ENCODE measurements at regions not wholly inside any gene's neighbourhood (a gene's known extent, or its start where the extent isn't known, plus 50 kb on each side); places are given as distances from the start of the nearest gene placed in this dataset.
"Not testable (repeated sequence)": the region's sequence is repeated elsewhere in the genome, so short reads cannot be mapped to it uniquely, and the experiment has no call there.

GRCh38 chr6:60867548-60867947 lies 1418.5 kb downstream of the KHDRBS2 start:
- intact Hi-C loops (cut with micrococcal nuclease; ENCODE audit: unreplicated experiment) = no loop called here
- CTCF ChIA-PET = no interaction called here
- TF ChIP-seq EZH2 (IDR thresholded peaks at IDR 0.05; ENCODE audit: borderline replicate concordance, low read depth, low read length, poor library complexity, severe bottlenecking) (no peak), CTCF (conservative IDR thresholded peaks at IDR 0.05; ENCODE audit: low read depth, low read length) (no peak)
- POLR2A ChIA-PET (ENCODE audit: low non-redundant PET) = no interaction called here
- Histone ChIP-seq H3K4me3 (ENCODE audit: low read depth, low read length, poor library complexity, severe bottlenecking) (no peak overlapping the region), H3K9me3 (ENCODE audit: low read depth, low read length, poor library complexity, severe bottlenecking) (peaks cover 3% of the 10 kb centered on the region), H3K27me3 (replicated peaks; ENCODE audit: insufficient read depth, low read depth, low read length, poor library complexity) (no peaks in the 10 kb centered on the region), H3K4me1 (ENCODE audit: insufficient read depth, low read length, poor library complexity, severe bottlenecking) (no peaks in the 10 kb centered on the region), H3K36me3 (ENCODE audit: insufficient read depth, low read length, poor library complexity, severe bottlenecking) (no peaks in the 10 kb centered on the region), H3K27ac (ENCODE audit: low read depth, low read length, poor library complexity, severe bottlenecking) (no peak overlapping the region)
- BruUV-seq (replicated peaks) = no TSS peak
- no peak for DNase-seq (ENCODE audit: low spot score)

GRCh38 chr6:60843175-60843982 lies 1442.6 kb downstream of the KHDRBS2 start:
- H3K27ac ChIP-seq (ENCODE audit: low read depth, low read length, poor library complexity, severe bottlenecking); DNase-seq (ENCODE audit: low spot score); H3K4me3 ChIP-seq (ENCODE audit: low read depth, low read length, poor library complexity, severe bottlenecking); POLR2A ChIA-PET (ENCODE audit: low non-redundant PET); CTCF ChIA-PET; H3K36me3 ChIP-seq (ENCODE audit: insufficient read depth, low read length, poor library complexity, severe bottlenecking); BruUV-seq (replicated peaks); H3K27me3 ChIP-seq (replicated peaks; ENCODE audit: insufficient read depth, low read depth, low read length, poor library complexity); H3K9me3 ChIP-seq (ENCODE audit: low read depth, low read length, poor library complexity, severe bottlenecking); H3K4me1 ChIP-seq (ENCODE audit: insufficient read depth, low read length, poor library complexity, severe bottlenecking); intact Hi-C loops (cut with micrococcal nuclease; ENCODE audit: unreplicated experiment): not testable (repeated sequence)

- H3K36me3 ChIP-seq (ENCODE audit: insufficient read depth, low read length, poor library complexity, severe bottlenecking); H3K4me3 ChIP-seq (ENCODE audit: low read depth, low read length, poor library complexity, severe bottlenecking); intact Hi-C loops (cut with micrococcal nuclease; ENCODE audit: unreplicated experiment); DNase-seq (ENCODE audit: low spot score); H3K27me3 ChIP-seq (replicated peaks; ENCODE audit: insufficient read depth, low read depth, low read length, poor library complexity); POLR2A ChIA-PET (ENCODE audit: low non-redundant PET); CTCF ChIA-PET; H3K9me3 ChIP-seq (ENCODE audit: low read depth, low read length, poor library complexity, severe bottlenecking); H3K4me1 ChIP-seq (ENCODE audit: insufficient read depth, low read length, poor library complexity, severe bottlenecking); BruUV-seq (replicated peaks); H3K27ac ChIP-seq (ENCODE audit: low read depth, low read length, poor library complexity, severe bottlenecking): not testable (repeated sequence)
Measured at GRCh38 chr6:60830726-60831125, 1455.3 kb downstream of the KHDRBS2 start.

- DNase-seq (ENCODE audit: low spot score); H3K4me1 ChIP-seq (ENCODE audit: insufficient read depth, low read length, poor library complexity, severe bottlenecking); BruUV-seq (replicated peaks); H3K4me3 ChIP-seq (ENCODE audit: low read depth, low read length, poor library complexity, severe bottlenecking); H3K27me3 ChIP-seq (replicated peaks; ENCODE audit: insufficient read depth, low read depth, low read length, poor library complexity); intact Hi-C loops (cut with micrococcal nuclease; ENCODE audit: unreplicated experiment); H3K27ac ChIP-seq (ENCODE audit: low read depth, low read length, poor library complexity, severe bottlenecking); H3K9me3 ChIP-seq (ENCODE audit: low read depth, low read length, poor library complexity, severe bottlenecking); H3K36me3 ChIP-seq (ENCODE audit: insufficient read depth, low read length, poor library complexity, severe bottlenecking); CTCF ChIA-PET; POLR2A ChIA-PET (ENCODE audit: low non-redundant PET): not testable (repeated sequence)
Measured at GRCh38 chr6:60822597-60822996, 1463.4 kb downstream of the KHDRBS2 start.

- H3K36me3 ChIP-seq (ENCODE audit: insufficient read depth, low read length, poor library complexity, severe bottlenecking) = not testable (repeated sequence)
Measured at GRCh38 chr6:60818072-60818471, 1468.0 kb downstream of the KHDRBS2 start.

GRCh38 chr6:60814784-60815183 lies 1471.2 kb downstream of the KHDRBS2 start:
- H3K36me3 ChIP-seq (ENCODE audit: insufficient read depth, low read length, poor library complexity, severe bottlenecking); H3K4me3 ChIP-seq (ENCODE audit: low read depth, low read length, poor library complexity, severe bottlenecking); DNase-seq (ENCODE audit: low spot score); H3K27ac ChIP-seq (ENCODE audit: low read depth, low read length, poor library complexity, severe bottlenecking); CTCF ChIA-PET; H3K4me1 ChIP-seq (ENCODE audit: insufficient read depth, low read length, poor library complexity, severe bottlenecking); intact Hi-C loops (cut with micrococcal nuclease; ENCODE audit: unreplicated experiment); BruUV-seq (replicated peaks); H3K27me3 ChIP-seq (replicated peaks; ENCODE audit: insufficient read depth, low read depth, low read length, poor library complexity); POLR2A ChIA-PET (ENCODE audit: low non-redundant PET); H3K9me3 ChIP-seq (ENCODE audit: low read depth, low read length, poor library complexity, severe bottlenecking): not testable (repeated sequence)

More at GRCh38 chr6:60818072-60818471, 1468.0 kb downstream of the KHDRBS2 start:
- H3K4me1 ChIP-seq (ENCODE audit: insufficient read depth, low read length, poor library complexity, severe bottlenecking); H3K9me3 ChIP-seq (ENCODE audit: low read depth, low read length, poor library complexity, severe bottlenecking); CTCF ChIA-PET; H3K27me3 ChIP-seq (replicated peaks; ENCODE audit: insufficient read depth, low read depth, low read length, poor library complexity); DNase-seq (ENCODE audit: low spot score); intact Hi-C loops (cut with micrococcal nuclease; ENCODE audit: unreplicated experiment); H3K4me3 ChIP-seq (ENCODE audit: low read depth, low read length, poor library complexity, severe bottlenecking); BruUV-seq (replicated peaks); POLR2A ChIA-PET (ENCODE audit: low non-redundant PET); H3K27ac ChIP-seq (ENCODE audit: low read depth, low read length, poor library complexity, severe bottlenecking): not testable (repeated sequence)

All from A673 (cell line).